HG03432 (cell line): ENCODE measurements at regions not wholly inside any gene's neighbourhood (a gene's known extent, or its start where the extent isn't known, plus 50 kb on each side); places are given as distances from the start of the nearest gene placed in this dataset.

Experiments
- ATAC-seq: cut with Tn5 transposase; IDR thresholded peaks from one replicate; pipeline ENCODE4 v1.9.1; 2021; ENCODE audit warnings: mild to moderate bottlenecking, moderate library complexity; ENCODE audit not compliant: unreplicated experiment

DNA sequence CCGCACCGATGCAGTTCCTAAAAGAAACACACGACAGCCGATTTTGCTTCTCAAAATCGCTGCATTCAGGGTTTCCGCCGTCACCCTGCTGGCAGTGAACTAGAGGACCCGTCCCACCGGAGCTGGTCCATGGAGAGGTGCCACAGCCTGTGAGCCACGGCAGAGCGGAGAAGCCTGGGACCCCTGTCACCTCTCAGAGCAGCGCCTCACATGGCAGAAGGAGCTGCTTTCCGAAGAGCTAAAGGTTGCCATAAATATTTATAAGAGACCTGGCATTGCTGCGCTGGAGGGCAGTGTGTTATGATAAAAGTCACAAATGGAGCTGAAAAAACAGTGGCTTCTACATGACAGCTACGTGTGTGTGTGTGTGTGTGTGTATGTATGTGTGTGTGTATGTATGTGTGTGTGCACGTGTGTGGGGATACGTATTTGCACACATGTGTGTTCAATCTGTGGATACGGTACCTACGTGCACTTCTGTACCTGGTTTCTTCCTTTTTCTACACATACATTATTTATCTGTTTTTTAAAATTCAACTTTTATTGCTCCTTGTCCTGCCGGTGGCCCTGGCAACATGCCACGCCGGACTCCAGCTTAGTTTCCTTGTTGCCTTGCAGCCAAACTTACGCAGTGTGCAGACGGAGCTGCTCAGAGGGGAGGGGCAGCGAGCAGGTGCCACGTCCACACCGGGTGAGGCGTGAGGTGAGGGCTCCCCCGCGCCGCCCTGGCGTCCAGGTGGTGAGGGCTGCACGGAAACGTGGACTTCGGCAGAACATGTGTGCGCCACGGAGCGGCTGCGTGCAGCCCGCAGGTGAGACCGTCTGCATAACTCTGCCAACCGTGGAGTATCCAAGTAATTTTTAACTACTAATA lies 115.2 kb upstream of the PITRM1 start:
- no peak for ATAC-seq

GRCh38 chr10:3282674-3283017 lies 110.1 kb upstream of the PITRM1 start:
- ATAC-seq, result no peak

DNA sequence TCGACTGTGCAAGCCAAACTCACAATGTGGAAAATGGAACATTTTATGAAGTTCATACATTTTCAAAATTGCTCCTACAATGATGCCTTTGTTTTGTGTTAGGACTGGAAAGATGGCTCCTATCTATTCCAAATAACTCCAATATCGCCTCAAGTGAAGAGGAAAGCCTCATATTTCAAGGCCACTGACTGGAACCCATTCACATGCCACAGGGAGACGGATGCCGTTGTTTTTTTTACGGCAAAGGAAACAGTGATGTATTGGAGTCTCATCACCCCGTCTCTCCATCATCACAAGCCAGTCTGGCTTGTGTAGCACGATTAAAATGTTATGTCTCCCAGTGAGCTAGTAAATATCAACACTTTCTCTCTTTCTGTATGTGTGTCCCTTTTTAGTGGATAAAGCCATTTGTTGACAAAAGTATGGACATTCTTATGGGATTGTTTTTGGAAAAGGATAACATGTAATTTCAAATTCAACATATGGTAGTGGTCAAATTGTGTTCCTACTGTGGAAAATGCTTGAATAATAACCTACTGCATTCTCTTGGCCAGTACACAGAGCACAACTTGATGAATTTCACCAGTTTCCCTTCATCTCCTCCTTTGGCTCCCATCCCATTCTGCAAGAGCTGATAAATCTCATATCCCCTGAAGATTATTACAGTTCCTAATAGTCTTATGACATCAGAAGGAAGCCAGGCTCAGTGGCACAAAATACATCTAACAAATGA lies 109.5 kb upstream of the PITRM1 start:
- no peak for ATAC-seq

- ATAC-seq, result no peak
These were observed 106.2 kb upstream of the PITRM1 start for GRCh38 chr10:3278771-3279170.

DNA sequence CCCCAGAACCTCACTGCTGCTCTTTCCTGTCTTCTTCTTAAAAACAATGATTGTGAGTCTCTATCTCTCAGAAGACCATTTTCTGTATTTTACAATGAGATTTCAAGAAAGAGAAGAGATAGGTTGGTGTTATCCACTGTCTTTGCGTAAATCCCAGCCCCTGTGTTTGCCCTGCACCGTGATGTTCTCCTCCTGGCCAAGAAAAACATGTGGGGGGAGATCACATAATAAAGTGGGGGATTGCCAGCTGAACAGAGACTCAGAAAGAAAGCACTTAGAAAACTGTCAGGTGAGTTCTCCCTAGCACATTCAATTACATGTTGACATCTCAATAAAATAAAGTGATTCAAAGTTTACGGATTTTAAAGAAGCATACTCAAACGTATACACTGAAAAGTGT lies 105.0 kb upstream of the PITRM1 start:
- ATAC-seq, result no peak

DNA sequence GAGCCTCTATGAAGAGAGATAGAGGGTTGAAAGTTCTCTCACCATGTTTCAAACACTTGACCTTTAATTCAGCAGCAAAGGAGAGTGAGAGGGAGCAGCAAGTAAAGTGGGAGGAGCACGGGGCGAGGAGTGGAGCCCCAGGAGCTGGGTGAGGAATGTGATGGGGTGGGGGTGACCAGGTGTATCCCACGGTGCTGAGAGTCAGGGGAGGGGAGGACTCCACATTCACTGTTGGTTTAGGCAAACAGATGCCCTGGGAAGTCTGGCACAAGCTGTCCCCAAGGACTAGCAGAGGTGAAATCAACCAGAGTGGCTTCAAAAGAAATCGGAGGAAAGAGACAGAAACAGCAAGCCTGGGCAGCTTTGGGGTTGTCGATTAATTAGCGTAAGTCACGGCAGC lies 101.8 kb upstream of the PITRM1 start:
- ATAC-seq, result no peak

- ATAC-seq, result no peak
These were observed 101.4 kb upstream of the PITRM1 start for GRCh38 chr10:3273966-3274365.

GRCh38 chr10:3272300-3272699 lies 99.7 kb upstream of the PITRM1 start:
- no peak for ATAC-seq

- no peak for ATAC-seq
These were observed 99.0 kb upstream of the PITRM1 start for GRCh38 chr10:3271354-3272115.

GRCh38 chr10:3270577-3271316 lies 98.2 kb upstream of the PITRM1 start:
- no peak for ATAC-seq

- no peak for ATAC-seq
These were observed 95.4 kb upstream of the PITRM1 start for GRCh38 chr10:3268025-3268424.

- ATAC-seq, result no peak
These were observed 92.5 kb upstream of the PITRM1 start for GRCh38 chr10:3265088-3265487.

DNA sequence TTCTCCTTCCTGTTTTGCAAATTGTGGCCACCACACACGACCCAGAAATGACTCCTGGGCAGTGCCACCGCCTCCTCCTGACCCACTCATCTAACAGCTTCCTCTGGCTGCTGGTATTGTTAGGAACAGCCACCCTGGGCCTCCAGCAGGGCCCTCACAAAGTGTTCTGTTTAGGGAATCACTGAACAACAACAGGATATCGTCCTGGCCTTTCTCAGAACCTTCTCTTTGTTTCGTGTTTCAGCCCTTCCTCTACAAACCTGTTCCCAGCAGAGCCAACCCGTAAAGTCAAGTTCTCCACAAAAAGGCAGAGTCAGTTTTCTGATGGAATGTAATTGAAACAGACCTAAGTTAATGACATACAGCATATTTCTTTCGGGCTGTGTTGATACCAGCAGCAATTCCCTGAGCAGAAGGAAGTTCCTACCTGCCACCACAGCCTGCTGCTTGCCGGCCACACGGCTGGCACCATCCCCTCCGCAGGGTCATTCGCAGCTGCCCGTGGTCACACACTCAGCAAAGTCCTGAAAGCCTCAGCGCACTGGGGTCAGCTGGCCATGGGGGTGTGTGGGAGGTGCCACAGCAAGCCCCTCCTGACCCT lies 91.7 kb upstream of the PITRM1 start:
- no peak for ATAC-seq

- ATAC-seq, result no peak
These were observed 91.2 kb upstream of the PITRM1 start for GRCh38 chr10:3263747-3264146.

DNA sequence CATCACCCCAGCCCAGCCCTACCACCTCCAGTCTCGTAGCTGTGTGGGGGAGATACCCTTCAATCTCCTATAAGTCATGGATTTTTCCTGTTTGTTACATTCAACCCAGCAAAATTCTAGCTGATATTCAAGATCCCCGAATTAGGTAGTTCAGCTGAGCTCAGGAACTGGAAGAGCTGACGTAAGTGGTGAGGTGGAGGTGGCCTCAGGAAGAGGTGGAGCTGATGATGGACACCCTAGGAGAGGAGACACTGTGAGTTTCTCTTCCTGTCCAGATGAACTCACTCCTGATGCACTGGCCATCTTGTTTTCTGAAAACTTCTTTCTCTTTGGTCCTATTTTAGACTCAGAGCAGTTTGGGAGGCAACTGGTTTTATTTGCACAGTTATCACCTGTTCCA lies 90.5 kb upstream of the PITRM1 start:
- ATAC-seq, result no peak

- no peak for ATAC-seq
These were observed 89.3 kb upstream of the PITRM1 start for GRCh38 chr10:3261921-3262320.

DNA sequence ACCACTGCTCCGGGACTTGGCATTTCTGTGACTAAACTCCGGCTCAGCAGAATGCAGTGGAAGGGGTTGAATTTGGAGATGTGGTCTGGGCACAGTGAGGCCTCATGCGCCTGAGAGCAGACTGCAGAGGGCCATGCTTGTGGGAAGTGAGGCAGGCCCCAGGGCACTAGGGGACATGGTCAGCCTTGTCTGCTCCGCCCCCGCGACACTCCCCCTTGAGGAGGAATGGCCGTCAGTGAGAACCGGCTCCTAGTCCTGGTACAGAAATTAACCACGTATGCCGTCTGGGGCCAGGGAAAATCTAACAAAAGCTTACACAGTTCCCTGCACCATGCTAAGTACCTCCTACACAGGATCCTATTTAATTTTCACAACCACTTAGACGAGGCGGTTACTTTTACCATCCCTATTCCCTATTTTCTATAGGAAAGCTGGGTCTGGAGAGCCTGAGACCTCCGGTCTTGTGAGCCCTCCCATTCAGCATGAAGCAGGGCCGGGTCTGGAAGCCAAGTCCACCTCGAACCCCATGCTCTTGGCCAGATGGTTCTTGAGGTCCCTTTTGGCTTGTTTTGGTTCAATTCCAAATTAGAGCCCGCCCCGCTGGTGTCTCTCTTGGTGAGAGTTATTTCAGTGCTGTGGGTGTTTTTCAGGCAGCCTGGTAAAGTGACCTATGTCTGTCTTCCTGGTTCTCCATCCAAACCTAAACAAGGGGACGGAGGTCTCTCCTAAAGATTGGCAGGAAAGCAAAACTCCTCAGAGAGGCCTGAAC lies 87.7 kb upstream of the PITRM1 start:
- no peak for ATAC-seq

DNA sequence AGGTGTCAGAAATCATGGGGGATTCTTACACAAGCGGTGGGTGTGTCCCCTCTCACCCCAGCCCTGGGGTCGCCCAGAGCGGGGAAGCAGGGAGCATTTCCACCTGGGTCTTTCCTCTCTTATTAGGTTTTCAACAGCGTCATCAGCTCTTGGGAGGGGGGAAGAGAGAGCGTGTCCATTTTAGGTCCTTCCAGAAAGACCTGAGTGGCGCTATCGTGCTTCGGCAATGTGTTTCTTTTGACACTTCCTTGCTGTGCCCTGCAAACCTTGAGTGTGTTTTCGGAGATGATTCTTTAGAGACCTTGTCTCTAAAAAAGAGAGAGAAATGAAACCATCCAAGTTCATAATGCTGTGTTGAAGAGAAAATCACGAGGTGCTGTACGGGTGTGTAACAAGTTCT lies 86.9 kb upstream of the PITRM1 start:
- ATAC-seq, result no peak

GRCh38 chr10:3258394-3258793 lies 85.8 kb upstream of the PITRM1 start:
- ATAC-seq, result no peak

DNA sequence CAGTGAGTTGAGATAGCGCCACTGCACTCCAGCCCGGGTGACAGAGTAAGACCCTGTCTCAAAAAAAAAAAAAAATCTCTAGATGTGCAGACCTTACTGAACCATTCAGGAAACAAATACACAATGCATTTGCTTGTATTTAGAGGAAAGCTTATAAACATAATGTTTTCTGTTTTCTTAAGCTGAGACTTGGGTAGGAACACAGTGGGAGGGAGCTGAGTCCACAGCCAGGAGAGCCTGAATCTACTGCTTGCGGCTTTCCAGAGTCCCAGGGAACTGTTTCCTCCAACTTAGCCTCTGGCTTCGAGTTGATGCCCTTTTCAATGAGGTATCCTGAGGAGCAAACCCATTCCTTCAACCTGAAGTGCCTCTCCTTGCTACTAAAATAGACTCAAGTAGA lies 83.0 kb upstream of the PITRM1 start:
- no peak for ATAC-seq
